HG03196 (cell line): ENCODE measurements at regions not wholly inside any gene's neighbourhood (a gene's known extent, or its start where the extent isn't known, plus 50 kb on each side); places are given as distances from the start of the nearest gene placed in this dataset.

Experiments used
- ATAC-seq: cut with Tn5 transposase; IDR thresholded peaks from one replicate; pipeline ENCODE4 v1.9.1; 2021; ENCODE audit not compliant: unreplicated experiment

GRCh38 chr10:84770824-84771223 is 442.4 kb downstream of the CCSER2 start:
- ATAC-seq: no peak

GRCh38 chr10:84783386-84783785 is 455.0 kb downstream of the CCSER2 start:
- no peak for ATAC-seq

- ATAC-seq: no peak
Observed at GRCh38 chr10:84783909-84784308, 455.5 kb downstream of the CCSER2 start.

GRCh38 chr10:84784749-84785148 is 456.4 kb downstream of the CCSER2 start:
- no peak for ATAC-seq

- ATAC-seq: no peak
Observed at GRCh38 chr10:84789026-84789425, 460.6 kb downstream of the CCSER2 start.

- ATAC-seq: no peak
Observed at GRCh38 chr10:84798312-84798711, 469.9 kb downstream of the CCSER2 start.

GRCh38 chr10:84801156-84801555 is 472.8 kb downstream of the CCSER2 start:
- no peak for ATAC-seq

GRCh38 chr10:84801916-84802315 is 473.5 kb downstream of the CCSER2 start:
- no peak for ATAC-seq

- no peak for ATAC-seq
Observed at GRCh38 chr10:84805149-84805548, 476.8 kb downstream of the CCSER2 start.

- ATAC-seq: no peak
Observed at GRCh38 chr10:84811113-84811512, 482.7 kb downstream of the CCSER2 start.

GRCh38 chr10:84818961-84819360 is 490.6 kb downstream of the CCSER2 start:
- ATAC-seq: no peak

GRCh38 chr10:84820120-84820519 is 491.7 kb downstream of the CCSER2 start:
- ATAC-seq: no peak

GRCh38 chr10:84820596-84820995 is 492.2 kb downstream of the CCSER2 start:
- no peak for ATAC-seq

GRCh38 chr10:84822931-84823630 is 494.7 kb downstream of the CCSER2 start:
- no peak for ATAC-seq

GRCh38 chr10:84824525-84824924 is 496.1 kb downstream of the CCSER2 start:
- no peak for ATAC-seq

GRCh38 chr10:84825330-84825729 is 496.9 kb downstream of the CCSER2 start:
- no peak for ATAC-seq

- ATAC-seq: no peak
Observed at GRCh38 chr10:84826704-84827103, 498.3 kb downstream of the CCSER2 start.

- ATAC-seq: no peak
Observed at GRCh38 chr10:84829131-84829530, 500.7 kb downstream of the CCSER2 start.

GRCh38 chr10:84837041-84837812 is 508.8 kb downstream of the CCSER2 start:
- ATAC-seq: no peak

GRCh38 chr10:84837877-84838276 is 509.5 kb downstream of the CCSER2 start:
- no peak for ATAC-seq

GRCh38 chr10:84838851-84839250 is 510.5 kb downstream of the CCSER2 start:
- no peak for ATAC-seq

GRCh38 chr10:84842593-84842992 is 514.2 kb downstream of the CCSER2 start:
- ATAC-seq: no peak
